ENCODE measurements at regions not wholly inside any gene's neighbourhood (a gene's known extent, or its start where the extent isn't known, plus 50 kb on each side); places are given as distances from the start of the nearest gene placed in this dataset.

DNA sequence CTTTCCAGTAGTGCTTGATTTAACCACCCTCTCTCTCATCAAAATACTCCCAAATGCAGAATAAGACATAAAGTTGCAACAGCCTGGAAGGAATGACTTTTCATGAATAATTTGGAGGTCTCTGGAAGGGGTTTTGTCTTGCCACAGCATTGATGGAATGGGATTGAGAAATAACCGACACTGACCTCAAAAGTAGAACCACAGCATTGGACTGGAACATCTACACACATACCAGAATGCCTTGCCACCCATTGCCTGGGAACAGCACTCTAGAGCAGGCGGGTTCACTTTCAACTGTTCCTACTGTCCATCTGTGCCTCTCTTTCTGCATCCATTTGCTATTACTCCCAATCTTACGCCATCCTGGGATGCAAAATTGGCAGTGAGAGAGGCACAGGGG is 149.1 kb upstream of the USP24 start:
- Histone ChIP-seq H3K79me2 (ENCODE audit: insufficient read depth, low read length) (no peaks in the 10 kb centered on the region), H2BK20ac (ENCODE audit: low read depth, low read length, poor library complexity, severe bottlenecking) (no peak overlapping the region), H2BK120ac (ENCODE audit: low read depth, low read length, poor library complexity, severe bottlenecking) (no peak overlapping the region), H2BK12ac (ENCODE audit: insufficient read length, low read depth, low read length) (no peak overlapping the region), H2AK5ac (ENCODE audit: insufficient read length, low read length) (no peak overlapping the region), H3T11ph (ENCODE audit: low read length) (no peak overlapping the region), H2AFZ (ENCODE audit: low read length) (no peak overlapping the region), H4K20me1 (ENCODE audit: control insufficient read depth, insufficient read depth, insufficient read length) (no peaks in the 10 kb centered on the region), H3K14ac (ENCODE audit: insufficient read depth, low read length) (no peak overlapping the region), H3K4ac (ENCODE audit: low read depth, low read length) (no peak overlapping the region), H3K79me1 (ENCODE audit: insufficient read depth, low read depth, low read length, poor library complexity, severe bottlenecking) (no peaks in the 10 kb centered on the region), H2BK5ac (ENCODE audit: insufficient read length, low read length) (no peak overlapping the region), H4K5ac (ENCODE audit: insufficient read length, low read depth, low read length) (no peak overlapping the region), H3K18ac (ENCODE audit: insufficient read length, low read depth, low read length) (no peak overlapping the region), H3K27me3 (ENCODE audit: insufficient read depth, low read length) (no peaks in the 10 kb centered on the region), H3K27ac (ENCODE audit: insufficient read length, low read depth, low read length) (no peak overlapping the region), H3K4me1 (ENCODE audit: insufficient read depth, low read length) (no peaks in the 10 kb centered on the region), H3K4me2 (ENCODE audit: insufficient read depth, insufficient read length, low read length) (no peak overlapping the region), H2BK15ac (ENCODE audit: low read depth, low read length) (no peak overlapping the region), H3K9me3 (ENCODE audit: control insufficient read depth, low read depth, low read length) (no peaks in the 10 kb centered on the region), H3K9ac (ENCODE audit: extremely low read depth, insufficient read length, low read length) (no peak overlapping the region), H3K56ac (ENCODE audit: insufficient read length, low read depth, low read length) (no peak overlapping the region), H4K91ac (ENCODE audit: insufficient read length, low read depth, low read length) (no peak overlapping the region), H3K23ac (ENCODE audit: insufficient read length, low read depth, low read length) (peak overlapping the region; percentile 95), H4K8ac (replicated peaks; ENCODE audit: insufficient read length, low read depth, low read length) (no peak overlapping the region), H3K23me2 (ENCODE audit: insufficient read length, low read depth, low read length, poor library complexity, severe bottlenecking) (no peaks in the 10 kb centered on the region)
- no peak for DNase-seq
- TF ChIP-seq, protein P1, sequence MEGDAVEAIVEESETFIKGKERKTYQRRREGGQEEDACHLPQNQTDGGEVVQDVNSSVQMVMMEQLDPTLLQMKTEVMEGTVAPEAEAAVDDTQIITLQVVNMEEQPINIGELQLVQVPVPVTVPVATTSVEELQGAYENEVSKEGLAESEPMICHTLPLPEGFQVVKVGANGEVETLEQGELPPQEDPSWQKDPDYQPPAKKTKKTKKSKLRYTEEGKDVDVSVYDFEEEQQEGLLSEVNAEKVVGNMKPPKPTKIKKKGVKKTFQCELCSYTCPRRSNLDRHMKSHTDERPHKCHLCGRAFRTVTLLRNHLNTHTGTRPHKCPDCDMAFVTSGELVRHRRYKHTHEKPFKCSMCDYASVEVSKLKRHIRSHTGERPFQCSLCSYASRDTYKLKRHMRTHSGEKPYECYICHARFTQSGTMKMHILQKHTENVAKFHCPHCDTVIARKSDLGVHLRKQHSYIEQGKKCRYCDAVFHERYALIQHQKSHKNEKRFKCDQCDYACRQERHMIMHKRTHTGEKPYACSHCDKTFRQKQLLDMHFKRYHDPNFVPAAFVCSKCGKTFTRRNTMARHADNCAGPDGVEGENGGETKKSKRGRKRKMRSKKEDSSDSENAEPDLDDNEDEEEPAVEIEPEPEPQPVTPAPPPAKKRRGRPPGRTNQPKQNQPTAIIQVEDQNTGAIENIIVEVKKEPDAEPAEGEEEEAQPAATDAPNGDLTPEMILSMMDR (conservative IDR thresholded peaks at IDR 0.05) = no peak
- Mint-ChIP-seq H3K9me3 (no peaks in the 10 kb centered on the region), H3K4me3 (no peak overlapping the region), H3K27me3 (ENCODE audit: low read depth) (peaks cover 8% of the 10 kb centered on the region), H3K4me1 (peaks cover 0 to 2% of the 10 kb centered on the region in 2 experiments; a peak in 2 of 4 replicates), H3K36me3 (ENCODE audit: insufficient read depth in 1 of 3, low read depth in 3 of 3) (no peaks in the 10 kb centered on the region), H3K27ac (no peak overlapping the region)
- no CpG with 5 or more reads among the region's 3 CpGs for WGBS (ENCODE audit: extremely low coverage, insufficient read length, low lambda C conversion rate)

Data from H9 (cell line).